K562 (cell line): ENCODE measurements at regions not wholly inside any gene's neighbourhood (a gene's known extent, or its start where the extent isn't known, plus 50 kb on each side); places are given as distances from the start of the nearest gene placed in this dataset.

Source experiments
- ARID1B ChIP-seq: fragments of 450-650 bp; IDR thresholded peaks from 2 replicates; pipeline ENCODE4 v1.6.1; 2016; ENCODE audit warnings: antibody characterized with exemption, mild to moderate bottlenecking, inconsistent platforms
- EHMT2 ChIP-seq: fragments of 450-650 bp; IDR thresholded peaks from 2 replicates; pipeline ENCODE4 v1.6.1; 2018; ENCODE audit warnings: antibody characterized with exemption
- EP300 ChIP-seq: IDR thresholded peaks from 2 replicates; pipeline ENCODE4 v1.6.1; 2012; ENCODE audit warnings: low read length, improper control_type of control experiment
- ETV6 ChIP-seq, 3 experiments: fragments of 150-350 bp in 1 of 3; sonication (generic) in 1 of 3; formaldehyde crosslinking in 1 of 3; IDR thresholded peaks; 2 replicates each; pipeline versions ENCODE4 v1.6.1 to v1.8.0; 2014 to 2022; ENCODE audit warnings: borderline replicate concordance in 2 of 3, low read depth in 2 of 3, antibody characterized with exemption in 1 of 3, low read length in 1 of 3, mild to moderate bottlenecking in 1 of 3, missing genetic modification reagents in 1 of 3
- FOXM1 ChIP-seq, 2 experiments: fragments of 450-650 bp in 1 of 2; sonication (generic) in 1 of 2; formaldehyde crosslinking in 1 of 2; IDR thresholded peaks; 2 replicates each; pipeline versions ENCODE4 v1.6.1 to v1.9.0; 2017 to 2022; ENCODE audit warnings: low read depth in 2 of 2, mild to moderate bottlenecking in 2 of 2, missing genetic modification reagents in 1 of 2, moderate library complexity in 1 of 2
- HNRNPLL ChIP-seq: fragments of 200-400 bp; formaldehyde crosslinking; IDR thresholded peaks from 2 replicates; pipeline ENCODE4 v1.6.1; 2017; ENCODE audit warnings: low read length, low read depth, mild to moderate bottlenecking; ENCODE audit not compliant: poor library complexity, severe bottlenecking
- JUN ChIP-seq, 2 experiments: sonication (generic) in 1 of 2; formaldehyde crosslinking in 1 of 2; IDR thresholded peaks; 2 replicates each; pipeline versions ENCODE4 v1.6.1 to v1.8.0; 2012 to 2022; ENCODE audit warnings: borderline replicate concordance in 2 of 2, mild to moderate bottlenecking in 2 of 2, improper control_type of control experiment in 1 of 2, low read depth in 1 of 2, low read length in 1 of 2, missing genetic modification reagents in 1 of 2
- L3MBTL2 ChIP-seq: fragments of 450-650 bp; IDR thresholded peaks from 2 replicates; pipeline ENCODE4 v1.6.1; 2016; ENCODE audit warnings: mild to moderate bottlenecking, moderate library complexity
- NCOR1 ChIP-seq: fragments of 450-650 bp; IDR thresholded peaks from 2 replicates; pipeline ENCODE4 v1.6.1; 2016; ENCODE audit warnings: mild to moderate bottlenecking, moderate library complexity
- RAD51 ChIP-seq: fragments of 450-650 bp; IDR thresholded peaks from 2 replicates; pipeline ENCODE4 v1.7.1; 2016; ENCODE audit warnings: low read depth, mild to moderate bottlenecking, borderline replicate concordance
- STAG1 ChIP-seq: sonication (generic); formaldehyde crosslinking; IDR thresholded peaks from 2 replicates; pipeline ENCODE4 v1.5.0; 2020; ENCODE audit warnings: missing genetic modification reagents, borderline replicate concordance
- ZNF695 ChIP-seq: fragments of 450-650 bp; formaldehyde crosslinking; IDR thresholded peaks from 2 replicates; pipeline ENCODE4 v1.4.0; 2020; ENCODE audit warnings: mild to moderate bottlenecking, moderate library complexity
- TF ChIP-seq, protein P1 (sequence below): sonication (generic); formaldehyde crosslinking; IDR thresholded peaks from 2 replicates; pipeline ENCODE4 v1.8.1; 2023; ENCODE audit warnings: missing genetic modification reagents, mild to moderate bottlenecking, borderline replicate concordance
- TF ChIP-seq, protein P2 (sequence below): fragments of 450-650 bp; IDR thresholded peaks from 2 replicates; pipeline ENCODE4 v1.6.1; 2018; ENCODE audit not compliant: partially characterized antibody
- TF ChIP-seq, protein P3 (sequence below): fragments of 250-450 bp; sonication (Bioruptor Pico); IDR thresholded peaks from 2 replicates; pipeline ENCODE4 v1.8.0; 2022; ENCODE audit warnings: inconsistent platforms

DNA sequence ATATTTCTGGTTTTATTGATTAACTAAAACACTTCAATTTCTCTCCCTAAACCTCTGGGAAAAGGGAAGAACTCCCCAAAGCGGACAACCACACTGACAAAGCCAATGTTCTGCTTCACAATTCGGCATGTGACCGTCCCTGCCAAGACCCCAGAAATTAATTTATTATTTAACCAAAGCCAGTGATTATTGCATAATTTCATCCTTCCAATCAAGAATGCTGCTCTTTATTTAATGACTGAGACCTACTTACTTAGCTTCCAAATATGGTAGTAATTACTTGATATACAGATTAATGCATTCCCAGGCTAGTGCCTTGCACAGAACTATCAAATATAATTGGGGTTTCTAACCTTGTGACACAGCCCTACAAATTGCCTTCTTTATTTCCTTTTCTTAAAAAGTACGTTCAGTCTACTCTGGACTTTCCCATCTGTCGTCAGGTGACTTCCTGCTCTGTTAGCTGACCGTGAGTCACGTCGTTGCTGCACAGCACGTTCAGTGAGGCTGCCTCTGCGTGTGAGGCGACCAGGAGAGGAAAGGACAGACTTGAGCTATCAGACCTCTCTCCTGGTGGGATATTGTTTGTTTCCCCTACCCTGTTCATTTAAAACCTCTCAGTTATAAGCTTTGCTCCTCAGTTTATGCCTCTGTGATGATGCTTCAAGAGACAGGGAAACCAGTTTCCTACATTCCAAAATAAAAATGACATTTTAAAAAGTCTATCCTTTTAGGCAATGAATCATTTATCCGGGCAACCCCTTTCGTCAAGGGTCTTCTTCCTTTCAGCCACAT lies 55.7 kb upstream of the TNFAIP3 start (continued):
- TF ChIP-seq RAD51 = peak; percentile 84
- peak; percentile 67; the same call in 1 of the 2 replicates for TF ChIP-seq ARID1B
- 0 out of 2 replicates have a peak, but pooled peaks have one; percentile 28 for TF ChIP-seq NCOR1
- peak; percentile 92; the same call in 1 of the 2 replicates for TF ChIP-seq JUN (IDR thresholded peaks at IDR 0.05; ENCODE audit: borderline replicate concordance, low read depth, low read length)
- no peak for TF ChIP-seq JUN (CRISPR knock-in tag; IDR thresholded peaks at IDR 0.05; ENCODE audit: borderline replicate concordance)
- TF ChIP-seq STAG1 (CRISPR knock-in tag) = no peak
- TF ChIP-seq EP300 = peak; percentile 67
- TF ChIP-seq, protein P1, sequence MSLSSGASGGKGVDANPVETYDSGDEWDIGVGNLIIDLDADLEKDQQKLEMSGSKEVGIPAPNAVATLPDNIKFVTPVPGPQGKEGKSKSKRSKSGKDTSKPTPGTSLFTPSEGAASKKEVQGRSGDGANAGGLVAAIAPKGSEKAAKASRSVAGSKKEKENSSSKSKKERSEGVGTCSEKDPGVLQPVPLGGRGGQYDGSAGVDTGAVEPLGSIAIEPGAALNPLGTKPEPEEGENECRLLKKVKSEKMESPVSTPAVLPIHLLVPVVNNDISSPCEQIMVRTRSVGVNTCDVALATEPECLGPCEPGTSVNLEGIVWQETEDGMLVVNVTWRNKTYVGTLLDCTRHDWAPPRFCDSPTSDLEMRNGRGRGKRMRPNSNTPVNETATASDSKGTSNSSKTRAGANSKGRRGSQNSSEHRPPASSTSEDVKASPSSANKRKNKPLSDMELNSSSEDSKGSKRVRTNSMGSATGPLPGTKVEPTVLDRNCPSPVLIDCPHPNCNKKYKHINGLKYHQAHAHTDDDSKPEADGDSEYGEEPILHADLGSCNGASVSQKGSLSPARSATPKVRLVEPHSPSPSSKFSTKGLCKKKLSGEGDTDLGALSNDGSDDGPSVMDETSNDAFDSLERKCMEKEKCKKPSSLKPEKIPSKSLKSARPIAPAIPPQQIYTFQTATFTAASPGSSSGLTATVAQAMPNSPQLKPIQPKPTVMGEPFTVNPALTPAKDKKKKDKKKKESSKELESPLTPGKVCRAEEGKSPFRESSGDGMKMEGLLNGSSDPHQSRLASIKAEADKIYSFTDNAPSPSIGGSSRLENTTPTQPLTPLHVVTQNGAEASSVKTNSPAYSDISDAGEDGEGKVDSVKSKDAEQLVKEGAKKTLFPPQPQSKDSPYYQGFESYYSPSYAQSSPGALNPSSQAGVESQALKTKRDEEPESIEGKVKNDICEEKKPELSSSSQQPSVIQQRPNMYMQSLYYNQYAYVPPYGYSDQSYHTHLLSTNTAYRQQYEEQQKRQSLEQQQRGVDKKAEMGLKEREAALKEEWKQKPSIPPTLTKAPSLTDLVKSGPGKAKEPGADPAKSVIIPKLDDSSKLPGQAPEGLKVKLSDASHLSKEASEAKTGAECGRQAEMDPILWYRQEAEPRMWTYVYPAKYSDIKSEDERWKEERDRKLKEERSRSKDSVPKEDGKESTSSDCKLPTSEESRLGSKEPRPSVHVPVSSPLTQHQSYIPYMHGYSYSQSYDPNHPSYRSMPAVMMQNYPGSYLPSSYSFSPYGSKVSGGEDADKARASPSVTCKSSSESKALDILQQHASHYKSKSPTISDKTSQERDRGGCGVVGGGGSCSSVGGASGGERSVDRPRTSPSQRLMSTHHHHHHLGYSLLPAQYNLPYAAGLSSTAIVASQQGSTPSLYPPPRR (CRISPR knock-in tag) = no peak
- TF ChIP-seq, protein P2, sequence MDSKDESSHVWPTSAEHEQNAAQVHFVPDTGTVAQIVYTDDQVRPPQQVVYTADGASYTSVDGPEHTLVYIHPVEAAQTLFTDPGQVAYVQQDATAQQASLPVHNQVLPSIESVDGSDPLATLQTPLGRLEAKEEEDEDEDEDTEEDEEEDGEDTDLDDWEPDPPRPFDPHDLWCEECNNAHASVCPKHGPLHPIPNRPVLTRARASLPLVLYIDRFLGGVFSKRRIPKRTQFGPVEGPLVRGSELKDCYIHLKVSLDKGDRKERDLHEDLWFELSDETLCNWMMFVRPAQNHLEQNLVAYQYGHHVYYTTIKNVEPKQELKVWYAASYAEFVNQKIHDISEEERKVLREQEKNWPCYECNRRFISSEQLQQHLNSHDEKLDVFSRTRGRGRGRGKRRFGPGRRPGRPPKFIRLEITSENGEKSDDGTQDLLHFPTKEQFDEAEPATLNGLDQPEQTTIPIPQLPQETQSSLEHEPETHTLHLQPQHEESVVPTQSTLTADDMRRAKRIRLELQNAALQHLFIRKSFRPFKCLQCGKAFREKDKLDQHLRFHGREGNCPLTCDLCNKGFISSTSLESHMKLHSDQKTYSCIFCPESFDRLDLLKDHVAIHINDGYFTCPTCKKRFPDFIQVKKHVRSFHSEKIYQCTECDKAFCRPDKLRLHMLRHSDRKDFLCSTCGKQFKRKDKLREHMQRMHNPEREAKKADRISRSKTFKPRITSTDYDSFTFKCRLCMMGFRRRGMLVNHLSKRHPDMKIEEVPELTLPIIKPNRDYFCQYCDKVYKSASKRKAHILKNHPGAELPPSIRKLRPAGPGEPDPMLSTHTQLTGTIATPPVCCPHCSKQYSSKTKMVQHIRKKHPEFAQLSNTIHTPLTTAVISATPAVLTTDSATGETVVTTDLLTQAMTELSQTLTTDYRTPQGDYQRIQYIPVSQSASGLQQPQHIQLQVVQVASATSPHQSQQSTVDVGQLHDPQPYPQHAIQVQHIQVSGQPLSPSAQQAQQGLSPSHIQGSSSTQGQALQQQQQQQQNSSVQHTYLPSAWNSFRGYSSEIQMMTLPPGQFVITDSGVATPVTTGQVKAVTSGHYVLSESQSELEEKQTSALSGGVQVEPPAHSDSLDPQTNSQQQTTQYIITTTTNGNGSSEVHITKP = peak; percentile 74
- 0 out of 2 replicates have a peak, but pooled peaks have one; percentile 41 for TF ChIP-seq ZNF695
- TF ChIP-seq, protein P3, sequence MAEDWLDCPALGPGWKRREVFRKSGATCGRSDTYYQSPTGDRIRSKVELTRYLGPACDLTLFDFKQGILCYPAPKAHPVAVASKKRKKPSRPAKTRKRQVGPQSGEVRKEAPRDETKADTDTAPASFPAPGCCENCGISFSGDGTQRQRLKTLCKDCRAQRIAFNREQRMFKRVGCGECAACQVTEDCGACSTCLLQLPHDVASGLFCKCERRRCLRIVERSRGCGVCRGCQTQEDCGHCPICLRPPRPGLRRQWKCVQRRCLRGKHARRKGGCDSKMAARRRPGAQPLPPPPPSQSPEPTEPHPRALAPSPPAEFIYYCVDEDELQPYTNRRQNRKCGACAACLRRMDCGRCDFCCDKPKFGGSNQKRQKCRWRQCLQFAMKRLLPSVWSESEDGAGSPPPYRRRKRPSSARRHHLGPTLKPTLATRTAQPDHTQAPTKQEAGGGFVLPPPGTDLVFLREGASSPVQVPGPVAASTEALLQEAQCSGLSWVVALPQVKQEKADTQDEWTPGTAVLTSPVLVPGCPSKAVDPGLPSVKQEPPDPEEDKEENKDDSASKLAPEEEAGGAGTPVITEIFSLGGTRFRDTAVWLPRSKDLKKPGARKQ (CRISPR knock-in tag) = no peak
- peak; percentile 46 for TF ChIP-seq HNRNPLL
- TF ChIP-seq ETV6 (IDR thresholded peaks at IDR 0.05; ENCODE audit: borderline replicate concordance in 1 of 2, low read depth in 2 of 2, low read length in 1 of 2) = no peak; a peak in 1 of 4 replicates
- TF ChIP-seq ETV6 (CRISPR knock-in tag; IDR thresholded peaks at IDR 0.05; ENCODE audit: borderline replicate concordance) = no peak
- TF ChIP-seq EHMT2 = peak; percentile 72
- peak; percentile 92 for TF ChIP-seq L3MBTL2
- no peak; the same call in 1 of the 2 replicates for TF ChIP-seq FOXM1 (IDR thresholded peaks at IDR 0.05; ENCODE audit: low read depth)
- TF ChIP-seq FOXM1 (CRISPR knock-in tag; IDR thresholded peaks at IDR 0.05; ENCODE audit: low read depth) = no peak
